Fibroblast of lung (primary cell): ENCODE measurements at regions not wholly inside any gene's neighbourhood (a gene's known extent, or its start where the extent isn't known, plus 50 kb on each side); places are given as distances from the start of the nearest gene placed in this dataset.

Experiments
- EZH2 ChIP-seq: IDR thresholded peaks from 2 replicates; pipeline ENCODE4 v1.5.1; 2012; ENCODE audit warnings: low read length, control low read depth, mild to moderate bottlenecking; ENCODE audit errors: missing control alignments
- TF ChIP-seq, protein P1 (sequence below), 2 donors: IDR thresholded peaks in 1 of 2; conservative IDR thresholded peaks in 1 of 2; 1 replicate in 1 of 2; 2 replicates in 1 of 2; pipeline ENCODE4 v1.5.1; 2011 to 2012; ENCODE audit warnings: low read length in 2 of 2, control low read depth in 1 of 2, inconsistent platforms in 1 of 2, low read depth in 1 of 2, mild to moderate bottlenecking in 1 of 2

DNA sequence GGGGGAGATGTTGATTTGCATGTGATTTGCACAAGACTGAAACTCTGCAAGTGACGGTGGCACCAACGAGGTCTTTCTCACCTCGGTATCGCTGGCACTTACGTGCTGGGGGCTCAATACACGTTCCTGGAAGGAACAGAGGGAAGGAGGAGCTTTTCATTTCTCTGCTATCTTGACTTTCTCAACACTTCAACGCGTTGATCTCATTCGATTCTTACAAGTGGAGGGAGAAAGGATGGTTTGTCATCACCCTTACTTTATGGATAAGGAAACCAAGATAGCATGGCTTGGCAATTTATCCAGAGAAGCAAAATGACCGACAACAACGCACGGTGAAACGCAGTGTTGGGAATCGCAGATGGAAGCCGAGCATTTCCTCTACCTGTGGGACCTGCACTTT lies 87.3 kb upstream of the RFLNA start:
- TF ChIP-seq, protein P1, sequence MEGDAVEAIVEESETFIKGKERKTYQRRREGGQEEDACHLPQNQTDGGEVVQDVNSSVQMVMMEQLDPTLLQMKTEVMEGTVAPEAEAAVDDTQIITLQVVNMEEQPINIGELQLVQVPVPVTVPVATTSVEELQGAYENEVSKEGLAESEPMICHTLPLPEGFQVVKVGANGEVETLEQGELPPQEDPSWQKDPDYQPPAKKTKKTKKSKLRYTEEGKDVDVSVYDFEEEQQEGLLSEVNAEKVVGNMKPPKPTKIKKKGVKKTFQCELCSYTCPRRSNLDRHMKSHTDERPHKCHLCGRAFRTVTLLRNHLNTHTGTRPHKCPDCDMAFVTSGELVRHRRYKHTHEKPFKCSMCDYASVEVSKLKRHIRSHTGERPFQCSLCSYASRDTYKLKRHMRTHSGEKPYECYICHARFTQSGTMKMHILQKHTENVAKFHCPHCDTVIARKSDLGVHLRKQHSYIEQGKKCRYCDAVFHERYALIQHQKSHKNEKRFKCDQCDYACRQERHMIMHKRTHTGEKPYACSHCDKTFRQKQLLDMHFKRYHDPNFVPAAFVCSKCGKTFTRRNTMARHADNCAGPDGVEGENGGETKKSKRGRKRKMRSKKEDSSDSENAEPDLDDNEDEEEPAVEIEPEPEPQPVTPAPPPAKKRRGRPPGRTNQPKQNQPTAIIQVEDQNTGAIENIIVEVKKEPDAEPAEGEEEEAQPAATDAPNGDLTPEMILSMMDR (conservative IDR thresholded peaks at IDR 0.05 in 1 of 2, IDR thresholded peaks at IDR 0.05 in 1 of 2; ENCODE audit: low read depth in 1 of 2, low read length in 2 of 2): no peak
- TF ChIP-seq EZH2: no peak
